ENCODE measurements at regions not wholly inside any gene's neighbourhood (a gene's known extent, or its start where the extent isn't known, plus 50 kb on each side); places are given as distances from the start of the nearest gene placed in this dataset.
"Not testable (repeated sequence)": the region's sequence is repeated elsewhere in the genome, so short reads cannot be mapped to it uniquely, and the experiment has no call there.

DNA sequence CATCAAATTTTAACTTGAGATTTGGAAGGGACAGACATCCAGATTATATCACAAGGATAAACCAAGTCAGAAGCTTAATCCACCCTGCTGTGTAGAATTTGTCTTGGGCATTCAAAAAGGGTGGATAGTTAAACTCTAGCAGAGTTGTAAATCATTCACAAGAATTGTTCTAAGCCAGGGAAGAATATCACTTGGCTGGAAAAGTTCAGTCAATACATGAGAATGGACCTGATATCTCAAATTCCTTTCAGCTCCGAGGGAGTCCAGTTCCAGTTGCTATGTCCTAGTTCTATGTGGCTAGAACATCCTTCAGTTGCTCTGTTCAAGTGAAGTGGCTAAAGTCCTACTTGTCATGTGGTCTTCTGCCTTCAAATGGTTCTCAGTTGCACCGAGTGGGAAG, 351.8 kb upstream of the JARID2 start:
- FAIRE-seq, result no peak
- Histone ChIP-seq H3K36me3 (ENCODE audit: control insufficient read depth, insufficient read depth, low read length) (no peaks in the 10 kb centered on the region), H3K27me3 (ENCODE audit: control insufficient read depth, insufficient read depth, low read length) (no peaks in the 10 kb centered on the region), H3K4me3 (ENCODE audit: low read depth, low read length) (no peak overlapping the region)
- DNase-seq (ENCODE audit: low read depth), result no peak
- TF ChIP-seq CTCF (IDR thresholded peaks at IDR 0.05; ENCODE audit: insufficient read depth, low read length, severe bottlenecking), result no peak

DNA sequence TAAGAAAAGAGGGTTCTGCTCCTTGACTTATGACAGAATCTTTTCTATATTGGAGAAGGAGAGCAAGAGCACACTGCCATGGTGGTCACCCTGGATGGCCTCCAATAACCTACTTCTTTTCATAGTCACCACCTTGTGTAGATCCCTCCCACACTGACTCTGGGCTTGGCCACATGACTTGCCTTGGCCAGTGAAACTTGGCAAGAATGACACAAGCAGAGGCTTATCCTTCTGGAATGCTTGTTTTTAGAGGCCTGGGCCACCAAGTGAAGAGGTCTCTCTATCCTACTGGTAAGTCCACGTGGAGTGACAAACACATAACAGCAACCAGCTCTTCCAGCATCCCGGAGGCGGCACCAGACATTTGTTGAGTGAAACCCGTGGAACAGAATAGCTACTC, 349.4 kb upstream of the JARID2 start:
- no peak for FAIRE-seq

GRCh38 chr6:14897831-14898230, 348.0 kb upstream of the JARID2 start:
- DNase-seq (ENCODE audit: low read depth), result no peak
- no peak for FAIRE-seq
- Histone ChIP-seq H3K27me3 (ENCODE audit: control insufficient read depth, insufficient read depth, low read length) (no peaks in the 10 kb centered on the region), H3K36me3 (ENCODE audit: control insufficient read depth, insufficient read depth, low read length) (no peaks in the 10 kb centered on the region), H3K4me3 (ENCODE audit: low read depth, low read length) (no peak overlapping the region)
- no peak for TF ChIP-seq CTCF (IDR thresholded peaks at IDR 0.05; ENCODE audit: insufficient read depth, low read length, severe bottlenecking)

More for the DNA sequence above, 349.4 kb upstream of the JARID2 start:
- H3K27me3 ChIP-seq (ENCODE audit: control insufficient read depth, insufficient read depth, low read length), result no peaks in the 10 kb centered on the region
- no peaks in the 10 kb centered on the region for H3K36me3 ChIP-seq (ENCODE audit: control insufficient read depth, insufficient read depth, low read length)
- no peak overlapping the region for H3K4me3 ChIP-seq (ENCODE audit: low read depth, low read length)
- TF ChIP-seq CTCF (IDR thresholded peaks at IDR 0.05; ENCODE audit: insufficient read depth, low read length, severe bottlenecking), result no peak
- DNase-seq (ENCODE audit: low read depth), result peak; percentile 20

GRCh38 chr6:14899441-14899840, 346.4 kb upstream of the JARID2 start:
- H3K36me3 ChIP-seq (ENCODE audit: control insufficient read depth, insufficient read depth, low read length); DNase-seq (ENCODE audit: low read depth); H3K4me3 ChIP-seq (ENCODE audit: low read depth, low read length); H3K27me3 ChIP-seq (ENCODE audit: control insufficient read depth, insufficient read depth, low read length); FAIRE-seq: not testable (repeated sequence)

DNA sequence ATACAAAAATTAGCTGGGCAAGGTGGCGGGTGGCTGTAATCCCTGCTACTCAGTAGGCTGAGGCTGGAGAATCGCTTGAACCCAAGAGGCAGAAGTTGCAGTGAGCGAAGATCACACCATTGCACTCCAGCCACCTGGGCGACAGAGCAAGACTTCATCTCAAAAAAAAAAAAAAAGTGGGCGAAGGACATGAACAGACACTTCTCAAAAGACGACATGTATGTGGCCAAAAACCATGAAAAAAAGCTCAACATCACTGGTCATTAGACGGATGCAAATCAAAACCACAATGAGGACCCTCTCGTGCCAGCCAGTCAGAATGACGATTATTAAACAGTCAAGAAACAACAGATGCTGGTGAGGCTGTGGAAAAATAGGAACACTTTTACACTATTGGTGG, 344.9 kb upstream of the JARID2 start:
- Histone ChIP-seq H3K4me3 (ENCODE audit: low read depth, low read length) (no peak overlapping the region), H3K36me3 (ENCODE audit: control insufficient read depth, insufficient read depth, low read length) (no peaks in the 10 kb centered on the region), H3K27me3 (ENCODE audit: control insufficient read depth, insufficient read depth, low read length) (no peaks in the 10 kb centered on the region)
- DNase-seq (ENCODE audit: low read depth), result no peak
- FAIRE-seq, result no peak
- no peak for TF ChIP-seq CTCF (IDR thresholded peaks at IDR 0.05; ENCODE audit: insufficient read depth, low read length, severe bottlenecking)

DNA sequence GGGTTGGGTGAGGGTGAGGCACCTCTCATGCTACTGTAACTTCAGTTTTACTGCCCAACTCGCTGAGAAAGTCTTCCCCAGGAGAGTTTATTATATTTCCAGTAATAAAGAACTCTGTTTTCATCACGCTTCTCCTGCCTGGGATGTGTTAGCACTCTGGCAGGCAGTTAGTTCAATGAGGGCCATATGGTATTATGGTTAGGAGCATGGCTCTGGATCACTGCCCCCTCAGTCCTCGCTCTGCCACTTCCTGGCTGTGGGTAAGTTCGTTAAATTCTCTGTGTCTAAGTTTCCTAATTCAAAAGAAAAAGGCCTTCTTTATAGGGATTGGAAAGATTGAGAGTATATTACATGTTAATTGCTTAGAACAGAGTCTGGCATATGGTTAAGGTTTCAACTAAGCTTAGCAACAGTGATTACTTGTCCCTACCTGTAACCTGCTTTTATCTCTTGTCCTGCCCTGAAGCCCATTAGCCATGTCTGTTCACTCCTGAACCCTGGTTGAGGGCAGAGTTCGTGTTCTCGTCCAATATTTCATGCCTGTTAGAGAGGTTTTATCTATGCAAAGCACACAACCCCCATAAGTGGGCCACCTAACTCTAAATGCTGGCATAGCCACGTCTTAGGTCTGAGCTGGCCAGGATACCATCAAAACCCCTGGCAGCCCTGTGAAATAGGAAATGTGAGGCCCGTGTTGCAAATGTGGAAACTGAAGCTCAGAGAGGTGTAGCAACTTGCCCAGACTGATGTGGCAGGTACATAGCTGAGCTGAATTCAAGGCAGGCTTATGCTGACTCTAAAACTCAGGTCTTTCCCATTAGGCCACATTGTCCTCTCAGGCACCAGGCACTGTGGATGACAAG, 342.5 kb upstream of the JARID2 start:
- FAIRE-seq (peak; percentile 43), DNase-seq (ENCODE audit: low read depth) (peak; percentile 68)
- no peak for TF ChIP-seq CTCF (IDR thresholded peaks at IDR 0.05; ENCODE audit: insufficient read depth, low read length, severe bottlenecking)

More for the DNA sequence above, 342.5 kb upstream of the JARID2 start:
- Histone ChIP-seq H3K4me3 (ENCODE audit: low read depth, low read length) (no peak overlapping the region), H3K36me3 (ENCODE audit: control insufficient read depth, insufficient read depth, low read length) (no peaks in the 10 kb centered on the region), H3K27me3 (ENCODE audit: control insufficient read depth, insufficient read depth, low read length) (no peaks in the 10 kb centered on the region)
